ENCODE measurements at regions not wholly inside any gene's neighbourhood (a gene's known extent, or its start where the extent isn't known, plus 50 kb on each side); places are given as distances from the start of the nearest gene placed in this dataset.
"Not testable (repeated sequence)": the region's sequence is repeated elsewhere in the genome, so short reads cannot be mapped to it uniquely, and the experiment has no call there.

DNA sequence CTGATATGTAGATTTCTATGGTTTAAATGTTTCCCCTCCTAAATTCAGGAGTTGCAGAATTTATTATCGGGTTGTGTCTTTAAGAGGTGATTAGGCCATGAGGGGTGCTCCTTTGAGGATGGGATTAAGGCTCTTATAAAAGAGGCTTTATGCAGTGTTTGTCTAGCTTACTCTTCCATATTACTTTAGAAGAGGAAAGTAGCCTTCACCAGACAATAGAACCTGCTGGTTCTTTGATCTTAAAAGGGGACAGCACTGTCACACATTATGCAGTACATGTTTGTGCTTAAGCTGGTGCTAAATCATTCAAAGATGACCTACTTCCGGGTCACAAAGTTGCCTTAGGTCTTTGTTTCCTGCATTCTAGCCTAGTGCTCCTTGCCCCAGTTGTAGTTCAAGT is 81.0 kb downstream of the CPXCR1 start:
- DNase-seq: no peak

DNA sequence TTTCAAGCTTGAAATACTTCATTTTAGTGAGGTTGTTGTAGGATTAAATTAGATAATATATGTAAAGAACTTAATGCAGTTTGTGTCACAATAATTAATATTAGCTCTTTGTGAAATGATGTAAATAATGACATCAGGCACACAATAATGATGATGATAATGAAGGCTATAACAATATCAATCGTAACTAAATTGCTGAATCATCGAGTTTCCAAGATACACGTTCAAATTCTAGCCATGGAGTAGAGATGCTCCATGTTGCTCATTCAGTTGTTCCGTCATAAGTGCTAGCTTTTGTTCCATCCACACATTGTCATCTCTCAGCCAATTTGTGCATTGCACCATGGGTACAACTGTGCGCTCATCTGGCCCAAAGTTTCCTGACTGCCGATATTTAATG is 83.1 kb downstream of the CPXCR1 start:
- no peak for DNase-seq

DNA sequence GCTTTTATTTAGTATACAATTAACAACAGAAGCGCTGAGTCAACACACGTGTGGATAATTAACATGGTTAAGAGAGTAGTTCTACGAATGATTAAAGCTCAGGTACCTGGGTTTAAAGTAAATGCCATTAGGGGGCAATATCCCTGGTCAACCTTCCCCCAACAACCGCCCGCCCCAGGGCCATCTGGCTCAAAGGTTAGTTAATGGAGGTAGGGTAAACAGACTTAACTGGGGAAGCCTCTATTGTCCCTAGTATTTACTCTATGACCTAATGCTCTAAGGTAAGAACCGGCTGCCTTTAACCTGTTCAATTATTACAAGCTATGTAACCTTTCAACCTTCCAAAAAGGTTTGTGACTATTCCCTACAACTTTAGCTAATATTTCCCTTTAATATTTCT is 90.7 kb downstream of the CPXCR1 start:
- DNase-seq: not testable (repeated sequence)

DNA sequence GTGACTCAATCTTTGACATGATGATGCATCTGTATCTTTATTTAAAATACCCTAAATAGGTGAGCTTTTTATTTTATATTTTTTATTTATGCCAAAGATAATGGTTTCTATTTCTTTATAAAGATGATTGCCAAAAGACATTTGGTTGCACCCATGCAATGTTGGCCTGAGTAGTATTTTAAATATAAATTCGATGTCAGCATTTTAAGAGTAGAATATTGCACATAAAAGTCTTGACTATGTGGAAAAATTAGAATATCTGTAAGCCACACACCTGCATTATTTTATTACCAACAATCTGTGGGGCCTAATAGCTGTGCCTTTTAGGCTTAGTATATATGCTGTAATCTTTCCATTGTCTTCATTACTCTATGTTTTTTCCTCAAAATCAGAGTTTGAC is 91.4 kb downstream of the CPXCR1 start:
- DNase-seq: no peak

DNA sequence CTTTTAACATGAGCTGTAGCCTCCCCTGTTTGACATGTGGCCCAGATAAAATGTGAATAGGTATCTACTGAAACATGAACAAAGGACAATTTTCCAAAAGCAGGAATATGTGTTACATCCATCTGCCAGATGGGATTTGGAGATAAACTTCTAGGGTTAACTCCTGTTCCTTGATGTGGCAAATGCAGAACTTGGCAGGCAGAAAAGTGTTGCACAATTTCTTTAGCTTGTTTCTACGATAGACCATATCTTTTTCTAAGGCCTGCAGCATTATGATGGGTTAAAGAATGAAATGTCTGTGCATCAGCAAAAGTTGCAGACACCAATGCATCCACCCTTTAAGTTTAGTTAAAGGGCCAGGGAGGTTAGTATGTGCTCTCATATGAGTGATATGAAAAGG is 96.8 kb downstream of the CPXCR1 start:
- not testable (repeated sequence) for DNase-seq

DNA sequence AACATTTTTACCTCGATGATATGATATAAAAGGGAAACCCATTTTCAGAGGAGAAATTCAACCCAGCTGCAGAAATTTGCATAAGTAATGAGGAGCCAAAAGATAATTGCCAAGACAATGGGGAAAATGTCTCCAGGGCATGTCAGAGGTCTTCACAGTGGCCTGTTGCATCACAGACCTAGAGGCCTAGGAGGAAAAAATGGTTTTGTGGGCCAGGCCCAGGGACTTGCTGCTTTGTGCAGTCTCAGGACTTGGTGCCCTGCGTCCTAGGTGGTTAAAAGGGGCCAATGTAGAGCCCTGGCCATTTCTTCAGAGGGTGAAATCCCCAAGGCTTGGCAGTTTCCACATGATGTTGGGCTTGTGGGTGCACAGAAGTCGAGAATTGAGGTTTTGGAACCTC is 106.9 kb downstream of the CPXCR1 start:
- DNase-seq: no peak

DNA sequence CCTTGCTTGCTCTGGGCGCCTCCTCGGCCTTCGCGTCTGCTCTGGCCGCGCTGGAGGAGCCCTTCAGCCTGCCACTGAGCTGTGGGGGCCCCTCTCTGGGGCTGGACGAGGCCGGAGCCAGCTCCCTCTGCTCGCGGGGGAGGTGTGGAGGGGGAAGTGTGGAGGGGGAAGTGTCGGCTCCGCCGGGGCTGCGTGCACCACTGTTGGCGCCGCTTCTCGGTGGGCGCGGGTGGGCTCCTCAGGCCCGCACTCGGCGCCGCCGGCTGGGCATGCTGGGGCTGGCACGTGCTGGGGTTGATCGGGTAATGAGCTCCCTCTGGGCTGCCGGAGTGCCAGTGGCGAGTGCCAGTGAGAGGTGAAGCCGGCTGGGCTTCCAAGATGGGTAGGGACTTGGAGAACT is 116.7 kb downstream of the CPXCR1 start:
- DNase-seq: peak; percentile 9

DNA sequence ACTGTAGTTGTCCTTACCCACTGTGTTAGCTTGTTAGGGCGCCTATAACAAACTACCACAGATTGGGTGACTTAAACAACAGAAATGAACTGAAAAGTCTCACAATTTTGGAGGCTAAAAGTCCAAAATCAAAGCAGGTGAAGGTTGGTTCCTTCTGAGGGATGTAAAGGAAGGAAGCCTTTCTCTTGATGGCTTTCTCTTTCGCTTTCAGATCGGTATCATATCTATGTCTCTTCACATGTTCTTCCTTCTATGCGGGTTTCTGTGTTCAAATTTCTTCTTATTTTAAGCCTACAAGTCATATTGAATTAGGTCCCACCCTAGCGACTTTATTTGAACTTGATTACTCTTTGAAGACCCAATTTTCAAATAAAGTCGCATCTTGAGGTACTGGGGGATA is 118.6 kb downstream of the CPXCR1 start:
- no peak for DNase-seq

DNA sequence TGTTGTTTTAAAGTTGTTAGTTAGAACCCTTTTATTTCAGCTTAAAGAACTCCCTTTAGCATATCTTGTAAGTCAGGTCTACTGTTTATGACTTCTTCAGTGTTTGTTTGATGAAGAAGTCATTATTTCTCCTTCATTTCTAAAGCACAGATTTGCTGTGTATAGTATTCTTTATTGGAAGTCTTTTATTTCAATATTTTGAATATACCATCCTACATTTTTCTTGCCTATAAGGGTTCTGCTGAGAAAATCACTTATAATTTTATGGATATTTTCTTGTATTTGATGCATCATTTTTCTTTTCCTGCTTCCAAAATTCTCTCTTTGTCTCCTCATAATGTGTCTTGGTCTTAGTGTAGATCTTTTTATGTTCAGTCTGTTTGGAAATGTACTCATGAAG is 134.5 kb downstream of the CPXCR1 start:
- DNase-seq: no peak

DNA sequence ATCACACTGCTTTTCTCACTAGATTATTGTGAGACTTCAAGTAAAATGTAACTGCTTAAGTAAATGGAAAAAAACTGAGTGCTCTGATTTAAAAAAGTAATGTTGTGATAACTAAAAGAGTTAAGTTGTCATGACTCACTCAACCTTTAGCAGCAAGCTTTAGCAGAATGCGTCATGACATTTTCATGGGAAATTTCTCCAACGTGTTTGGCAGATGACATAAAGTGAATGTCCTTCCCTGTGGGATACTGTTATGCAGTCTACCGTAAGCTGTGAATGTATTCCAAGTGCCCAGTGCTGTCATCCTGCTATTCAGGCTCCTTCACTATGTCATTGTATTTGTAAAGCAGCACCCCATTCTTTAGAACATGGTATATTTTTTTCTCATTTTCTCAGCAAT is 136.2 kb downstream of the CPXCR1 start:
- no peak for DNase-seq

DNA sequence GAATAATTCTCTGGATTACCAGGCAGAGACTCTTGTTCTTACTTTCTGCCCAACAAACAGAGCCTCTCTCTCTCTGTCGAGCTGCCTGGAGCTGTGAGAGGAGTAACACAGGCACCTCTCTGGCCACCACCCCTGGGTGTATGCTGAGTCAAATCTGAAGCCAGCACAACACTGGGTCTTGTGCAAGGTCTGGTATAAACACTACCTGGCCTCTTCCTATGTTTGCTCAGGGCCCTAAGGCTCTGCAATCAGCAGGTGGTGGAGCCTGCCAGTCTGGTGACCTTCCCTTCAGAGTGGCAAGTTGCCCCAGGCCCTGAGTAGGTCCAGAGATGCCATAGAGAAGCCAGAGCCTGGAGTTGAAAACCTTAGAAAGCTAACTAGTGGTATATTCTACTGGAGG is 139.9 kb downstream of the CPXCR1 start:
- no peak for DNase-seq

DNA sequence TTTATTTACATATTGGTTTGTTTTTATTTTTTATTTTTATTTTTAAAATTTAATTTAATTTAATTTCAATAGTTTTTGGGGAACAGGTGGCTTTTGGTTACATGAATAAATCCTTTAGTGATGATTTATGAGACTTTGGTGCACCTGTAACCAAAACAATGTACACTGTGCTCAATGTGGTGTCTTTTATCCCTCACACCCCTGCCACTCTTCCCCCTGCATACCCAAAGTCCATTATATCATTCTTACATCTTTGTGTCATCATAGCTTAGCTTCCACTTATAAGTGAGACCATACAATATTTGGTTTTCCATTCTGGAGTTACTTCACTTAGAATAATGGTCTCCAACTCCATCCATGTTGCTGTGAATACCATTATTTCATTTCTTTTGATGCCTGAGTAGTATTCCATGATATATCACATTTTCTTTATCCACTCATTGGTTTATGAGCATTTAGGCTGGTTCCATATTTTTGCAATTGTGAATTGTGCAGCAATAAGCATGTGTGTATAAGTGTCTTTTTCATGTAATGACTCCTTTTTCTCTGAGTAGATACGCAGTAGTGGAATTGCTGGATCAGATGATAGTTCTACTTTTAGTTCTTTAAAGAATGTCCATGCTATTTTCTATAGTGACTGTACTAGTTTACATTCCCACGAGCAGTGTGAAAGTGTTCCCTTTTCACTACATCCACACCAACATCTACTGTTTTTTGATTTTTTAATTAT is 157.1 kb downstream of the CPXCR1 start:
- DNase-seq: no peak

DNA sequence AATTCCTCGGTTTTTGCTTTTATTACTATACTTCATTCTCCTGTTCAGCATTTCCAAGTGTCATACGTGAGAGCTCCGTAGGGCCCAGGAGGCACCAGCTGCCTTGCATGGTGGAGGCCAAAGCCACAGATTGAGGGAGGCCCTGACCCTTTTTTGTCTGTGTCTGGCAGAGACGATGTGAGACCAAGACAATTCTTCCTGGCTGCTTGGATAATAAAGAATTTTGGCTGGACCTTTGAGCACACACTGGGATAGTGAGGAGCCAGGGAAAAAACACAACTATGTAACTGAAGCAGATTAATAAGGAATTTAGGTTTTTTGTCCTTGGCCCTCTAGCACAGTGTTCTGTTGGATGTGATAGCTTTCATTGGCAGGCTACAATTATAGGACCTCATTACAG is 161.0 kb downstream of the CPXCR1 start:
- no peak for DNase-seq

DNA sequence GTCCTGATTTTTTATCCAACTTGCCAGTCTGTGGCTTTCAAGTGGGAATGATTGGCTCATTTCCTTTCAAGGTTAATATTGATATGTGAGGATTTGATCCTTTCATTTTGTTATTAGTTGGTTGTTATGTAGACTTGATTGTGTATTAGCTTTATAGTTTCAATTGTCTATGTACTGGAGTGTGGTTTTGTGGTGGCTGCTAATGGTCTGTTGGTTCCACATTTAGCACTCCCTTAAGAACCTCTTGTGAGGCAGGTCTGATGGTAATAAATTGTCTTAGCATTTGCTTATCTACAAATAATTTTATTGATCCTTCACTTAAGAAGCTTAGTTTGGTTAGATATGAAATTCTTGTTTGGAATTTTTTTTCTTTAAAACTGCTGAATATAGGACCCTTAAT is 190.6 kb downstream of the CPXCR1 start:
- no peak for DNase-seq

DNA sequence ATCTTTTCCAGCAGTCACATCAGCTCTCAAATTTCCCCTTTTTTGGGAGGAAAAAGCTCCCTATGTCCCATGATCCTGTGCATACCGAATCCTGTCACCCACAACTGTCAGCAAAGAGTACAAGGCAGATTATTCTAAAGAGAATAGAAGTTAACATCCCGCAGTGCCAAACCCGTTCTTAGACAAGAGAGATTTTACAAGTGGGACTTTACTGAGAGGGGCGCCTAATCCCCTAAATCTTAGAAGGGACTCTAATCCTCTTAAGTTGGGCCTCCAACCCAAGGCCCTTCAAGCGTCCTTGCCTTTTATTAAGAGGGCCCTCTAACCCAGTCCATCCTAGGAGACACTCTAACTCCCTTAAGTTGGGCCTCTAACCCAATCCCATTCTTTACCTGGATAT is 193.9 kb downstream of the CPXCR1 start:
- DNase-seq: no peak

DNA sequence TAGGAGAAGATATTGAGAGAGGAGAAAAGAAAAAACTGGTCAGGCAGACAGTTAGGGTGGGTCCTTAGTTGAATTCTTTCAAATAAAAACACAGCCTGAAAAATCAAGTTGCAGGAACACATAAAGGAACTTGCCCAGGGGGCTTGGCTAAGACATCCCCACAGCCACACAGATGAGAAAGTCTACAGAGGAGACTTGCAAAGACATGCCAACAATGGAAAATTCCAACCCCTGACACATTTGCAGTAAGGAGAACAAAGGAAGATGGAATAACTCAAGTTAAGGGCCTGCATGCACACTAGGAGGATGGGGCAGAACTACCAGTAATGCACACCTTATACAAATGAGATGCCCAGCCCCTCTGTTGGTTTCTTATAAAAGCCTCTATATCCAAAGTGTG is 197.6 kb downstream of the CPXCR1 start:
- no peak for DNase-seq

DNA sequence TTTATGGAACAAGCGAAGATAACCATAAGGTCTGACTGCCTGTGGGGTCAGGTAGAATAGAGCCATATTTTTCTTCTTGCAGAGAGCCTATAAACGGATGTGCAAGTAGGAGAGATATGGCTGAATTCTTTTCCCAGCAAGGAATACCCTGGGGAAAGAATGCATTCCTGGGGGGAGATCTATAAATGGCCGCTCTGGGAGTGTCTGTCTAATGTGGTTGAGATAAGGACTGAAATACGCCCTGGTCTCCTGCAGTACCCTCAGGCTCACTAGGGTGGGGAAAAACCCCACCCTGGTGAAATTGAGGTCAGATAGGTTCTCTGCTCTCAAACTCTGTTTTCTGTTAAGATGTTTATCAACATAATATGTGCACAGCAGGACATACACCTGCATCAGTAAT is 209.0 kb downstream of the CPXCR1 start:
- DNase-seq: not testable (repeated sequence)

DNA sequence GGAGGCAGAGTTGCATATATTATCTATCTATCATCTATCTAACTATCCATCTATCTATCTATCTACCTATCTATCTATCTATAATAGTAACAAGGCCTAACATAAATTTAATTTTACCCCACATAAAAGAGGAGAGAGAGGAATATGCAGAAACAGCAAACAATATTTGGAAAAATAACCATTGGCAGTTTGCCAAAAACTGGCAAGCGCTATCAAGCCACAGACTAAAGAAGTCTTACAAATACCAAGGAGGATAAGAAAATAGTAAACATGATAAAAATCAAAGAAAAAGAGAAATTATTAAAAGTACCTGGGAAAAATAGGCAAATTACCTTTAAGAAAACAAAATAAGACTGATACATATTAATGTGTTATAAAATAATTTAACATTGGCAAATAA is 230.8 kb downstream of the CPXCR1 start:
- DNase-seq: no peak

DNA sequence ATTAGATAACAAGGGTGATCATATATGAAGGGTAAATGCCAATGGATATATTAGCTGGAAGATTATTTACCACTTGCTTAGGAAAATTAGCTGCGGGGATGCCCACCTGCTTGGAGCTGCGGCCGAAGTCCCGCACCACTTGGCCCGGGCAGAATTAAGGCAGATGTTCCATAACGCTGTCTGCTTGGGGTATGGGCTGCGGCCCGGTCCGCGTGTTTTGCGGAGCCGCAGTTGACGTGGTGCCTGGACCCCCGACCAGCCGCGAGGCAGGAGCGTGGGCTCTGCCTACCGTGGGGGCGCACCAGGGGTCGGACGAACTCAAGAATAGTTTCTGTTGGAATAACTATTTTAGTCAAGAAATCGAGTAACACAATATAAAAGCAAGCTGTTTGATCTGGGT is 235.2 kb downstream of the CPXCR1 start:
- no peak for DNase-seq

DNA sequence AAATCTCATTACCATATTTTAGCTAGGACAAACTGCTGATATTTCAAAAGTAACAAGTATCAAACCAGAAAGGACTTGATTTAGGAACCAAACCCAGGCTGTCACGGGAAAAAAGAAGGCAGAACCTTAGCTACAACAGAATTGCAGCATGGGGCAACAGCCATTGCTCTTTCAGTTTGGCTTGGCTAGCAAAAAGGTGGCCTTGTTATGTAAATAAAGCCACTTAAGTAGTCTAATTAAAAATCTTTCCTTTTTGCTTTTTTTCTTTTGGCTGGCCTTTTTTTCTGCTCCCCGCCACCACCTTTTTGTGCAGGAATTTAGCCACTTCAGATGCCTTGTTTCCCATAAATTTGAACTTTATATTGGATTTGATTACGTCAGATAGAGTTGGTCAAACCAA is 235.9 kb downstream of the CPXCR1 start:
- no peak for DNase-seq

DNA sequence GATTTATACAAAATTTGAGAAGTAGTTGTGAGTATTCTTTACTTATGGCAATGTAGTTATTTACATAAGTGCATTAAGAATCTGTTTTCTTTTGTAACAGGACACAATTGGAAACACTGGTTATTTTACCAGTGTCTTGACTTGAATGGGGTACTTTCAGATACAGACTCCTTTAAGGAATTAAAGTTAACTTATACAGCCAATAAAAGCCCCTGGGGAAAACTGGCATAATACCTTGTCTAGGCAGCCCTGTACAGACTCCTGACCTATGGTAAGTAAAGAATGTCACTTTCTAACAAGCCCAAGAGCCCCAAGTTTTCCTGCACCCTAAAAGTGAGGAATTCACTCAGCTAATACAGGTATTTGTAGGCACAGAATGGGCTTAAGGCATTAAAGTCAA is 241.8 kb downstream of the CPXCR1 start:
- no peak for DNase-seq

DNA sequence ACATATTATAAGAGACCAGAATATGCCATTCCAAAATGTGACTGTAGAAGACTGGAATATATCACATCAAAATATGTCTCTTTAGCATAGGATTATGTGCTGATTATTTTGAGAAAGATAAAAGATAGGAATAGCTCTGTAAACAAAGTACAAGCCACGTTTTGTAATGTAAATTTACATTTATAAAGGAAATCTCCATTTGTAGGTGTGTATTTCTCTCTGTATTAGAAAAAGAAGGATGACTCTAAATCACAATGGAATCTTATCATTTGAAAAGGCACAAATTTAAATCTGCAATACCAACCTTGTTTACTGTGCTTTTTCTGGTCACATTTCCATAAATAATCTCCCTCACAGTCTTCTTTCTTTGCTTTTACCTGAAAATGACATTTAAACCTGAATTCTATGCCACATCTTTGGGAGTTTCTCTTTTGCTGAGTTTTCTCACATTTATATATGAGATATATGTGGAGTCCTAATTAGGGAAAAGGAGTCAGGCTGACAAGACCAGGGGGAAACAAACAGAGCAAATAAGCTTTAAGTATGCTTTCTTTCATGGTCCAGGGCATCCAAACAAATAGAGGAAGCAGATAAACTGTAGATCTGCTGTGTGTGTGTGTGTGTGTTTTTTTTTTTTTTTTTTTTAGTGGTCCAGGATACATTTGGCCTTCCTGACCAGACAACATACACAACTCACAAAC is 244.0 kb downstream of the CPXCR1 start:
- DNase-seq: no peak

DNA sequence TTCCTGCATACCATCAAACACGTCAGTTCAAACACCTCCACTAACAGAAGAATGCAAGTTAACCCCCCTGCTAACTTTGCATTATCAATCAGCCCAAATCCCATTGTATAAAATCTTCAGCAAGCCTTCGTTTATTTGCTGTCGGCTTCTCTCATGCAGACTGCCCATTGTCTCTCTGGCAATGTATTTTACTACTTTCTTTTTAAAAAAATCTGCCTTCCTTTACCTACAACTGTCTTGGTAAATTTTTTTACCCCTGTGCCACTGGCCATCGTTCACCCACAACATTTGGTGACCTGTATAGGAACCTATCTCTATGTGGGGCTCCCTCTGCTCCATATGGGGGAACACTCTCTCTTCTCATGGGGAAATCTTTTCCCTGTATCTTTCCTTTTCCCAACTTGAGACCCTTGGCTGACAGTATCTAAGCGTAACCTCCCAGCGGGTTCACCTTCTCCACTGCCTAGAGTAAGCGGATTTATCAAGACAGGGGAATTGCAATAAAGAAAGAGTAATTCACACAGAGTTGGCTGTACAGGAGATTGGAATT is 244.6 kb downstream of the CPXCR1 start:
- no peak for DNase-seq

DNA sequence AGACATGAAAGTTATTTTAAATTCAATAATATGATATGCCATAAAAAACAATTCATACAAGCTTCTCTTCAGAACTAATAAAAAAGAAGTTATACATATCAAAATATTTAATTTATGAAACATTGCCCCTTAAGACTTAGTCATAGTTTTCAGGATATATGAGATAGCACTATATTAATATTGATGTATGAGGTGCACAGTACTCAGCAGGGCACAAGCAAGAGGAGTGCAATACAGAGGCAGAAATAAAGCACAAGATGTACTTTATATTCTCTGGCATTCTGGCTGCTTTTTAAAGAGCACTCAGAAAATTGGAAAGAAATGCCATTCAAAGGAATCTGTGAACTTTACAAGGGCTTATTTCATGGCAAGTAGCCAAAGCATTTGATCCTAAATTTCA is 274.9 kb downstream of the CPXCR1 start:
- no peak for DNase-seq

DNA sequence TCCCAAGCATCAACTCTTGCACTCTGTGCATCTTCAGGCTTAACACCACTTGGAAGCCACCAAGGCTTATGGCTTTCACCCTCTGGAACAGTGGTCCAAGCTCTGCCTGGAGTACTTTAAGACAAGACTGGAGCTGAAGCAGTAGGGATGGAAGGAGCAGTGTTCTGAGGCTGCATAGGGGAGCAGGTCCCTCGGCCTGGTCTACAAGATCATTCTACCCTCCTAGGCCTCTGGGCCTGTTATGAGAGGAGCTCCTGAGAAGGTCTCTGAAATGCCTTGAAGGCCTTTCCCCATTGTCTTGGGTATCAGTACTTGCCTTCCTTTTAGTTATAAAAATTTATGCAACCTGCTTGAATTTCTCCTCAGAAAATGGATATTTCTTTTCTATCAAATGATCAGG is 286.7 kb downstream of the CPXCR1 start:
- DNase-seq: no peak
